ENCODE measurements at regions not wholly inside any gene's neighbourhood (a gene's known extent, or its start where the extent isn't known, plus 50 kb on each side); places are given as distances from the start of the nearest gene placed in this dataset.

DNA sequence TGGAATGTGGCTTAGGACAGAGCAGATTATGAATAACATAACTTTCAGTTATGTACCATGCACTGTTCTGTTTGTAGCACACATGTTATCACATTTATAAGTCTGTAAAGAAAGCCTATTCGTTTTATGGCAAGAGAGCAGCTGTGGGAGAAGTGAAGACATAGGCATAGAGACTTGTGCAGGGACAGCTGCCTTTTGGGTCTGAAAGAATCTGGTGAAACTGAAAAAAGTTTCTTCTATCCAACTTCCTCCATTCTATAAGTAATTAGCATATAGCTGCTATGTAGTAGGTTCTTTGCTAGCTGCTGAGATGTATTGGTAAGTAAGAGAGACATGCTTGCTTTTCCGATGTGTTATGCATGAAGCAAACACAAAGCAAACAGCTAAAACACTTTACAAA is 1095.4 kb upstream of the CADM2 start:
- TF ChIP-seq TCF12 (IDR thresholded peaks at IDR 0.05; ENCODE audit: low read depth, low read length) (no peak), CEBPB (IDR thresholded peaks at IDR 0.05; ENCODE audit: borderline replicate concordance in 1 of 2, low read depth in 2 of 2, low read length in 2 of 2) (no peak), NRF1 (conservative IDR thresholded peaks at IDR 0.05; ENCODE audit: low read depth, low read length) (no peak), ZNF274 (IDR thresholded peaks at IDR 0.05; ENCODE audit: insufficient read depth, insufficient read length) (no peak), EP300 (IDR thresholded peaks at IDR 0.05; ENCODE audit: borderline replicate concordance in 1 of 2, control insufficient read depth in 1 of 2, low read depth in 2 of 2, low read length in 2 of 2) (no peak), POLR2A (IDR thresholded peaks at IDR 0.05; ENCODE audit: low read depth, low read length) (no peak), CBX5 (IDR thresholded peaks at IDR 0.05; ENCODE audit: low read depth) (no peak), SREBF2 (IDR thresholded peaks at IDR 0.05; ENCODE audit: low read length) (no peak), EZH2 (IDR thresholded peaks at IDR 0.05; ENCODE audit: borderline replicate concordance, control insufficient read depth, low read depth, low read length) (no peak), MXI1 (IDR thresholded peaks at IDR 0.05; ENCODE audit: low read depth, low read length) (no peak), ESRRA (IDR thresholded peaks at IDR 0.05; ENCODE audit: low read length) (no peak), RAD21 (IDR thresholded peaks at IDR 0.05; ENCODE audit: insufficient read depth, low read depth, low read length) (no peak)
- TF ChIP-seq, protein P1, sequence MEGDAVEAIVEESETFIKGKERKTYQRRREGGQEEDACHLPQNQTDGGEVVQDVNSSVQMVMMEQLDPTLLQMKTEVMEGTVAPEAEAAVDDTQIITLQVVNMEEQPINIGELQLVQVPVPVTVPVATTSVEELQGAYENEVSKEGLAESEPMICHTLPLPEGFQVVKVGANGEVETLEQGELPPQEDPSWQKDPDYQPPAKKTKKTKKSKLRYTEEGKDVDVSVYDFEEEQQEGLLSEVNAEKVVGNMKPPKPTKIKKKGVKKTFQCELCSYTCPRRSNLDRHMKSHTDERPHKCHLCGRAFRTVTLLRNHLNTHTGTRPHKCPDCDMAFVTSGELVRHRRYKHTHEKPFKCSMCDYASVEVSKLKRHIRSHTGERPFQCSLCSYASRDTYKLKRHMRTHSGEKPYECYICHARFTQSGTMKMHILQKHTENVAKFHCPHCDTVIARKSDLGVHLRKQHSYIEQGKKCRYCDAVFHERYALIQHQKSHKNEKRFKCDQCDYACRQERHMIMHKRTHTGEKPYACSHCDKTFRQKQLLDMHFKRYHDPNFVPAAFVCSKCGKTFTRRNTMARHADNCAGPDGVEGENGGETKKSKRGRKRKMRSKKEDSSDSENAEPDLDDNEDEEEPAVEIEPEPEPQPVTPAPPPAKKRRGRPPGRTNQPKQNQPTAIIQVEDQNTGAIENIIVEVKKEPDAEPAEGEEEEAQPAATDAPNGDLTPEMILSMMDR (IDR thresholded peaks at IDR 0.05 in 2 of 3, conservative IDR thresholded peaks at IDR 0.05 in 1 of 3; ENCODE audit: control insufficient read depth in 2 of 3, extremely low read depth in 1 of 3, insufficient read depth in 1 of 3, low read depth in 3 of 3, low read length in 3 of 3), result no peak

Data from GM12878 (cell line).